HG03469 (cell line): ENCODE measurements at regions not wholly inside any gene's neighbourhood (a gene's known extent, or its start where the extent isn't known, plus 50 kb on each side); places are given as distances from the start of the nearest gene placed in this dataset.
"Not testable (repeated sequence)": the region's sequence is repeated elsewhere in the genome, so short reads cannot be mapped to it uniquely, and the experiment has no call there.

ENCODE experiments used
- ATAC-seq: cut with Tn5 transposase; IDR thresholded peaks from one replicate; pipeline ENCODE4 v1.9.1; 2021; ENCODE audit warnings: mild to moderate bottlenecking, moderate library complexity, moderate number of reproducible peaks; ENCODE audit not compliant: unreplicated experiment

DNA sequence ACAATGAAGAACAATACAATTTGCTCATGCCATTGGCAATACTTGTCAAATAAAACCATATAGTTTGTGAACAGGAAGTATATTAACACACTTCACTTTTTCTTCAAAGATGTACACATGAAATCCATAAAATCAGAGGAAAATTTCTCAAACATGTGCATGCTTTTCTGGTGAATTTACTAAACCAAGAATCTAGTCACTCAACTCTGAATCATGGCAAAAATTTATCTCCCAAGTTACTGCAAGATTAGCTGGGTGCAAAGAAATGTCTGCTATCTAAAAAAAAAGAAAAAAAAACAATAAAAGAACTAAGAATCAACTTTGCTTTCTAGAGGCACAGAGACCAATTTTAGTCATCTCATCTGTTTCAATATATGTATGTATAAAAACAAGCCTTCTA, 419.2 kb downstream of the NR4A2 start:
- no peak for ATAC-seq

DNA sequence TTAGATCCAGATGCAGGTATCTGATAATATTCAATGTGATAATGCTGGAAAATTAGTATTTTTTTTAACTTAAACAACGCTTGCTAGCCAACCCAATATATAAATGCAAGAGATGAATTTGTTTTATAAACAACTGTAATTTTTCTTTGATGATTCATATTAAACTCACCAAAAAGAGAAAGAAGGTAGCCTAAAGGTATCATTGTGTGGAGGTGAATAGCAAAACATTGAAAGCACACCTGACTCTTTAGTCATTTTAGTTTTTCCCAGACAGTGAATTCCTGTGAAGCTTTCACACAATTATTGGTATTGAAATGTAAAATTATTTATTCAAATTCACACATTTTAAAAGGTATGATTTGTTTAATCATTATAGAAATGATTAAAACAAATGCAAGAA, 424.0 kb downstream of the NR4A2 start:
- ATAC-seq: no peak

DNA sequence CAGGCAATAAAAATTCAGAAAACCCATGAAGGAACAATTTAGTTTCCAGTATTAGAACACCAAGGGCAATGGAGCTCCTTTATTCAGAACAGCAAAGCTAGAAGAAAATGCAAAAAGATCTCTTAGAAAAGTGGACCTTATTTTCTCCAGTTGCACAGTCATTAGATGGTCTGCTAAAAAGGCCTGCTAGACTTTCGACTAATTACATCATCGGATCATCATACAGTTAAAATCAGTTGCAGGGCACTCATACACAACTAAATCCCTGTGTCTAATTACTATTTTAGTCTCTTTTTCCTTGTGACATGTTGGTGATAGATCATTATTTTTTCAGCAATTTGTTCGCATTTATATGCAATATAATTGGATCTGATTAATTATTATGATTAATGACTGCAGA, 425.3 kb downstream of the NR4A2 start:
- no peak for ATAC-seq

DNA sequence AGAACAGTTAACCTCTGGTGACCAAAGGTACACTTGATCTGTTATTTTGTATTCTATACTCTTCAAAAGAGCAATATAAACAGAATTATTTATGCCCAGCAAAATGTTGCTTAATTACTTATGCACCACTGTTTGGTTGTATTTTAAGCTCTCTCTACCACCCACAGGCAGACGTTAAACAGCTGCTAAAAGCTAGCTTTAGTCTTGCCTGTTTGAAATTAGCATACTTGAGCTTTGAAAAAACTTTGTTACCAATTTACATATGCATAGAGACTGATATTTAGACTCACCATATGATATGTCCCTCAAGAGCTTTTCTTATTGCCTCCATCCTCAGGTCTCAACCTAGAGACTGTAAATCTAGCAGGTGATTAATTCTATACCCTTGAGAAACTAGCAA, 426.9 kb downstream of the NR4A2 start:
- ATAC-seq: no peak

DNA sequence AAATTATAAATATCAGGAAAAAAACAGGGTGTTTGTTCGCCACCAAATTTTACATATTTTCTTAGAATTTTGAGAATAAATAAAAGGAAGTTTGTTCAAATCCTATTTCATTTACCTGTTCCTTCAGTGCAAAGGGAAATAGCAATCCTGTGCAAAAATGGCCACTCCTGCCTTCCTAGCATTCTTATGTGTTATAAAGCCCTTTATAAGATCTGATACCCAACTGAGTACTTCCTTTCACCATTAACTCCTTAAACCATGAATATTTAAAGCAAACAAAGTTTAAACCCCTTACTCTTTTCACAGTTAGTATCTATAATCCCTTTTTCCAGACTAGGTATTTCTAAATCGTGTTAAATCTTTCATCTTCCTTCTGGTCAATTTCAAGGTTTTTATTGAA, 427.8 kb downstream of the NR4A2 start:
- no peak for ATAC-seq

DNA sequence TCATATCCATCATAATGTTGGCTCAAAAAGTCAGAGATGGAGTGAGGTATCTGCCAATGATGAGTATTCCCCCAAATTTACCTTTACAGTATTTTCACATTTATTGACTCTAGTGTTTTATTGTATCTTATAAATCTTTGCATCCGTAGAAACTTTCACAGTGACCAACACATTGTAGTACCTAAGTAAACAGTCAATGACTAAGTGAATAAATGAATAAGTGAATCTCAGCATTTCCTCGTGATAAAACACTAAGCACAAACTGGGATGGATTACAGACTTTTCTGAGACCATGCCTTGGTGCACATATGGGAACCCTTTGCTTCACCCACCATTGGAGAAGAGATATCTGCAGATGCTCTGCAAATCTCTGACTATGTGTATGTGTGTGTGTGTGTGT, 429.9 kb downstream of the NR4A2 start:
- no peak for ATAC-seq

DNA sequence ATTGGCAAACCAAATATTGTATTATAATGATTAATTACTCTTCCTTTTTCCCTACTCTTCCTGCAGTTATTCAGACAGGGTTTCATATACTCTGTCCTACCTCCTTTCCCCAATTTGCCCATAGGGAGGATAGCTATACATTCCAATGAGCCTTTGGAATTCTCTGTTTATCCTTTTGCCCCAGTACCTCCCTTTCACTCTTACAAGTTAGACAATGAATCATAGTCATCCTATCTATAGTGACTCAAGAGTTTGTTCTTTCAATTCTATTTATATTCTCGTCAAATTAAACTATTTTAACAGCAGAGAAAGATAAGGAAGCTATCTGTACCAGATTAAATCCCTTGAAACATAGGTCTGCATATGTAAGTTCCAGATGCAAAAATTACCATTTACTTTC, 437.5 kb downstream of the NR4A2 start:
- ATAC-seq: no peak

DNA sequence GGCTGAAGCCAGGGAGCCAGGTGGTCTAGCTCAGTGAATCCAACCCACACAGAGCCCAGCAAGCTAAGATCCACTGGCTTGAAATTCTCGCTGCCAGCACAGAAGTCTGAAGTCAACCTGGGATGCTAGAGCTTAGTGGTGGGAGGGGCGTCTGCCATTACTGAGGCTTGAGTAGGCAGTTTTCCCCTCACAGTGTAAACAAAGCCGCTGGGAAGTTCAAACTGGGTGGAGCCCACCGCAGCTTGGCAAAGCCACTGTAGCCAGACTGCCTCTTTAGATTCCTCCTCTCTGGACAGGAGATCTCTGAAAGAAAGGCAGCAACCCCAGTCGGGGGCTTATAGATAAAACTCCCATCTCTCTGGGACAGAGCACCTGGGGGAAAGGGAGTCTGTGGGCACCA, 452.1 kb downstream of the NR4A2 start:
- ATAC-seq: not testable (repeated sequence)

DNA sequence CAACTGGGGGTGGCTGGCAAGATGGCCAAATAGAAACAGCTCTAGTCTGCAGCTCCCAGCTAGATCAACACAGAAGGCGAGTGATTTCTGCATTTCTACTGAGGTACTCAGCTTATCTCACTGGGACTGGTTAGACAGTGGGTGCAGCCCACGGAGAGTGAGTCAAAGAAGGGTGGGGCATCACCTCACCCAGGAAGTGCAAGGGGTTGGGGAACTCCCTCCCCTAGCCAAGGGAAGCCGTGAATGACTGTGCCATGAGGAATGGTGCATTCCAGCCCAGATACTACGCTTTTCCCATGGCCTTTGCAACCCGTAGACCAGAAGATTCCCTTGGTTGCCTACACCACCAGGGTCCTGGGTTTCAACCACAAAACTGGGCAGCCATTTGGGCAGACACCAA, 452.6 kb downstream of the NR4A2 start:
- not testable (repeated sequence) for ATAC-seq

DNA sequence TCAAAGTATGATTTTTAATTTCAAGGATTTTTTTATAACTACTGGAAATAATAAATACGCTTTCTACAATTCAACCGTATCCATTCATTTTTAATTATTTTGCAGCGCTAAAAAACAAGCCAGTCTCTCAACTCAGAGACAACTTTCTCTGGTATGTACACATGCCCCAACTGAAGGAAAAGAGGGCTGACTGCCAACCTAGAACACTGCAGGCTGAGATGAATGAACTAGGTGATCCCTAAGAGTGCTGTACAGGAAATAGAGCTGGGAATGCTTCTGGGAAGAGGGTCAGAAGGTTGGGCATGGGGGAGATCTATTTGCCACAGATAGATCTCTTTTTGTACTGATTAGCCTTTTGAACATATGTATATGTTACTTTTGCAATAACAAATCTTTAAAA, 460.1 kb downstream of the NR4A2 start:
- no peak for ATAC-seq

DNA sequence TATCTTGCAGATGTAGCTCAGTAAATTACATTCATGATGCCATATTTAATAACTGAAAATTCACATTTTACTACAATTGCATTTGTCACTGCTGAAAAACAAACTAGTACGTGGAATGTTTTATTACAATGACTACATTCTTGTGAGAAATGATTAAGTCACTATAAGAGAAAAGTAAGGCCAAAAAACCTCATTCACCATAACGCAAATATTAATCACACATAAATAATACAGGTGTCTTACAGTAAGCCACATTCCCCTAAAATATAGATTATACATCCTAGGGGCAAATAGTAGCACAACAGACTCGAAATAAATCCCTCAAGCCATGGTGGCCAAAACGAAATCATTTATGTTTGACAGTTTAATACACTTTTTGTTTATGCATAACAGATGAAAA, 460.6 kb downstream of the NR4A2 start:
- ATAC-seq: no peak

DNA sequence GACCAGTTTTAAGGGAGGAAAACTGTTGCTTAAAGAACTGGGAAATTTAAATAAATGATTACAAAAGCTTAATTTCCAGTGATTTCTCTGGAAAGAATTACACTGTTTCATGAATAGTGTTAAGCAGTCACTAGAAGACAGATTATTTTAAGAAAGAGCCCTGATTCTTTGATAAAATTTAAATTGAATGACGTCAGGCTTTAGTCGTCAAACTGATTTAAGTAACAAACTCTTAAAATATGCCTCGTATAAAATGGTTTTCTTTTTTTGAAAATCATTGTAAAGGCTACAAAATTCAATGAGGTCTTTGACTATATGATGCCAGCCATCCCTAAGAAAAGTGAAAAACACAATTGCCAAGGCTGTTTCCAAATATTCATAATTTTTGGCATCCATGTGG, 465.0 kb downstream of the NR4A2 start:
- ATAC-seq: no peak

DNA sequence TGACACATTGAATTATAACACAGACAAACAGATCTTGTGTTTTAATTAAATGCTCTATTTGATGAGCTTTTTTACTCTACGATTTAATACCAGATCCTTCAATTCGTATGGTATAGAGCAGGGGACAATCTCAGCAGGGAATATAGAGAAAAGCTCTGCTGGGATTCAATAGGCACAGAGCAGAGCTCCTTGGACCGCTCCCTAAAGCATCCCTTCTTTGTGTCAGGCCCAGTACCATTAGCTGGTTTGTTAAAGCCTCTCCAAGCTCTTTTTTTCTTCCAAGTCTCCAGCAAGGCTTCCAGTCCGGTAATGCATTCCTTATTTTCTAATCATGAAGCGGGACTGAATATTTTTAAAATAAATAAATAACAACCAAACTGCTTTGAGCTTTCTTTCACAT, 466.0 kb downstream of the NR4A2 start:
- no peak for ATAC-seq

DNA sequence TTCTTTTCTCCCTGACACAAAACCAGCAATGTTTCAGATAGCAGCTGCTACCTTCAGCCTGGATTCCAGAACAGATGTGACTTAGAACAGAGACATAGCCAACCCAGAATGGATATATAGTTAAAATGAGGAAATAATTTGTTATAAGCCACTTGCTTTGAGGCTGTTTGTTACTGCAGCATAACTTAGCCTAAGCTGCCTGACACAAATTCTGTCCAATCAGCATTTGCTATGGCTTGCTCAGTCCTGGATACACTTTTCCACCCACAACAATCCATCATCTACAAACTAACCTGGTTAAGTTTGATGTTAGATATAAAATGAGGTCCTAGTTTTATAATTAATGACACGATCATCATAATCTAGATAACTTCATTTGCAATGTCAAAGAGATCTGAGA, 480.4 kb downstream of the NR4A2 start:
- no peak for ATAC-seq

DNA sequence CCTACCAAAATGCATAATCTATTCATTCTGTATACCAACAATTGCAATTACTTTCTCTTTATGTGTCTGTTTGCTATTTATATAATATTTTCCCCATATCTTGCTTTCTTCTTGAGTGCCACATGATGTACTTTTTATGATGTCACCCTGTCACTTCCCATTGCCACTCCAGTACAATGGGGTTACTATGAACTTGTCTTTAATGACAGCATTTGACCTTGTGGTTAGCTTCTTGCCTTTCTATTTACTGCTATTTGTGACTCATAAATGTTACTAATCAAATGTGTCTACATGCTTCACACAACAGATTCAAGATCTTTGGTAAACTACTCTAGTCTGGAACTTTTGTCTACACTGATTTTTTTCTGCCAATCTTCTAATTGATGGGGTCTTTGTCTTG, 486.3 kb downstream of the NR4A2 start:
- ATAC-seq: no peak

DNA sequence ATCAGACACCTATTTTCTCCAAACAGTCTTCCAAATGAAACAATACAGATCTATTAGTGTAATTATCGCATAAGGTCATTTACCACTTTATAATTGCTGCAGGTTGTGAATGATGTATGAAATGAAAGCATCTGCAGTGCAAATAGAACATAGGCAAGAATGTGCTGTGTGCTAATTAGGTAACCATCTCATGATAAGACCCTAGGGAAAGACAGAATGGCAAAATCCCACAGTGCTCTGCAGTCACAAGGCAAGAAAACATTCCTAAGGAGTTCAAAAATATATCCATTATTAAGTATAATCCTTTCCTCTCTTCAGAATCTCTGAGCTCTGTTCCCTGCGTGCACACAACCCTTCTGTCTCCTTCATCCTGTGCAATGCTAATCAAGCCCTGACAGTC, 488.1 kb downstream of the NR4A2 start:
- ATAC-seq: no peak

DNA sequence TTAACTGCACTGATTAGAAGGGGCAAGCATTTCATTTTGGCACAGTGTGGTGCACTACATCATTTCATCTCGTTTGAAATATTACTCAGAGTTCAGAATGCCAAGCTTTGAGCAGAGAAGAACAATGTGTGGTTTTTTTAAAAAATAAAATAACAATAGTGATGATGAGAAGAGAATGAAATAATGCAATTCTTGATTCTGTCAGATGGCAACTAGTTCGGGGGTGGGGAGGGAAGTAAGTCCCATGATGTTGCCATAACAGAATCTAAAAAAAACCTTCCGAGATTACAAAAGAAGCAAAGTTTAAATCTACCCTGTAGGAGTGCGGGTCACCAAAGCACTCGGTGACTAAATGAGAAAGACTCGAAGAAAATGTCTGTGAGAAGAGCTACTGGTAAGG, 490.4 kb downstream of the NR4A2 start:
- ATAC-seq: no peak

DNA sequence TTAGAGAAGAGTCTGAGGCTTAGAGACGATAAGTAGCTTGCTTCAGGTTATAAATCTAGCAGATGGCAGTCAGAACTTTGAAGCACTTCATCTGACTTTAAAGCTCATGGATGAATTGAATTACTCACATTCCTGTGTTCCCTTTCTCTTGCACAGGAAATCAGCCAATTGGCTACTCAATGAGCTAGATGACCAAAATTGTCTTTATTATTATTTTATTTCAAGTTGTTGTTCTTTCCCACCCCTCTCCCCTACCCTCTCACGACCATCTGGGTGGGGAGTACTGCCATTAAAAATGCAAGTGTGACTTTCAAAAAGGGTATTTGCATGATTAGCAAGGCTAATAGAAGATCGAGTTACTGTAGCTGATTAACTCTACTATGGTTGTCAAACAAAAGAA, 491.1 kb downstream of the NR4A2 start:
- no peak for ATAC-seq

DNA sequence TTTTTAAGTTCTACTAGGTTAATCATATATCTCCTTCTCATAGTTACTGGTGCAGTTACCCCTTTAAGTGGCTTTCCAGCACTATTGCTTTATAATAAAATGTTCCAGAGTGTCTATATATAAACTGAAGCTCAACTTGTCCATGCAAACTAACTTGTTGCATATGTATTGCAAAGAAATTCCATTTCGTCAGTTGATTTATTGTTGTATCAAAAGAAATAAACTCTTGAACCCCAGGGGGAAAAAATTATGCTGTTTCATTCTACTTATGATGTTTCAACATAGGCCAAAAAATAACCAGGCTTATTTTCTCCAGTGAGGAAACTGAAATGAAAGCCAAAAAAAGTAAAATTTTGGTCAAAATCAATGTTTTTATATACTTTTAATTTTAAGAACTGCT, 491.9 kb downstream of the NR4A2 start:
- ATAC-seq: no peak

DNA sequence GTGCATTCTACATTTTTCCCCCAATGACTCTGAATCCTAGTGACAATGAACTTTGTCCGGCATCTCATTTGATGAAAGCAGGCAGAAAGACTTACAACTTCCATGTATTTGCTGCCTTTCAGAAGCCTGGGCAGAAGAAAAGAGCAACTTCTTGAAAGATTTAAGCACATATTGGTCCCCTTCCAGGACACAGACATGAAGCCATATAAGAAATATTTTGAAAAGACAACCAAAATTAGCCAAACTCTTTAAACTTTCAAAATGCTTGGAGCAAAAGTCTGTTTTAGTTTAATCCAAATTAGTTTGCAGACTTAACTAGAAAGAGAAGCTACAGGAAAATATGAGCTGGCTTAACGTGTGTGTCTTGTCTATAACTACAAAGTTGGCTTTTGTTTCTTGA, 492.5 kb downstream of the NR4A2 start:
- ATAC-seq: no peak

DNA sequence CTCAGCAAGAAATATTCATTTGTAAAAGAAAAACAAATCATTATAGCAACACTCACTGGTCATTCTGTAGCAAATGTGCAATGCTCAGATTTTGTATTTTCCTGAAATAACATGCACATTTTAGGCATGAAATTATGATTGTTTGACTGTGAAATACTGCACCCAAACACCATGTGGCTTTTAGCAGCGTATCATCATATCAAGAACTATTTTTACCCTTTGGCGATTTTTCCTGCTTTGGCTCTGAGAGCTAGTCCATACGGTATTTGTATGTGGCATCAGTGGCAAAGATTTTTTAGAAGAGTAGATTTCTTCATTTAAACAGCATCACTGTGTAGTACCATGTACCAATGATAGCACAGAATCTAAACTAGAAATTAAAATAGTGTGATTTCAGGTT, 493.1 kb downstream of the NR4A2 start:
- ATAC-seq: no peak

DNA sequence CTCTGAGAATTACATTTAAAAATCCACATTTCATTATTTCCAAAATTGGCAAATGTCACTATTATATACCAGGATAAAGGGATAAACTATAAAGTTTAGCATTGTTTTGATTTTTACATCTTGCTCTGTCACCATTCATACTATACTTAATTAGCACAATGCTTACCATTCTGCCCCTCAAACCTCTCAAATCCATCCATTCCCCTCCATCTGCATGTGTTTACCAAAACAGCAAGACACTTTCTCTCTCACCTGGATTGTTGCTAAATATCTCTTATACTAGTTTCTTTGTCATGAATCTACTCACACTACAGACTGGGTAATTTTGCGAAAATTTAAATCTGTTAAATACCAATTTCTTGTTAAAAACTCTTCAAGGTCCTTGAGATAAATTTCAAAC, 496.1 kb downstream of the NR4A2 start:
- ATAC-seq: no peak

DNA sequence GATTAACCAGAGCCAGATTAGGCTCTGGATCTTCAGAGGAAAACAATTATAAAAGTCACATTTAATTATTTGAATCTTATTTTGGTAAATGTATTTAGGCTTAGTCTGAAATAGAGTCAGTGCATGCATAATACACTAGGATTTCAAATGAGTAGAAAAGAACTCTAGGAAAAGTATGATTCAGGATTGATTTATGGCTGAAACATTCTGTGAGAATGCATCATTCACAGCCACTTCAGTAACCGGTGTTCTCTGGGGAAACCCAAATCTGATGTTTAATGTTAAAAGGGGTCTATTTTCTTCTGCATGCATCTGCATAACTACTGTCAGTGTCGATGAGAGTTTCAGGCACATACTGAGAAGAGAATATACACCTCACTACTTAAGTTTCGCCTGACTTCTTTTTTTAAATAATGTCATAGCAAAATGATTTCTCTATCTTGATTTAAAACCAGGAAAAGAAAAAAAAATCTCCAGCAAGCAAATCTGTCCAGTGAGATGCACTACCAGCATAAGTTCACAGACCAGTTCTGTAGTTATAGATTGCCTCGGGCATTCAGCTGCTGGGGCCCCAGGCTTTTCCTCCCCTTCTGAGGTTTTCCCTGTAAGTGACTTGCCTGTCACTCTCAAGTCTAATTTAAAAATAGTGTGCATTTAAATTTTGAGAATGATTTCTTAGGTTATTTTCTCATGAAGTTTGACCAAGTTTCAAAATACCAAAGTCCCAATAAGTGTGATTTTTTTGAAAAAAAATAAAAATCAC, 501.5 kb downstream of the NR4A2 start:
- no peak for ATAC-seq
